Esophagus (tissue), 2 donors: ENCODE measurements at regions not wholly inside any gene's neighbourhood (a gene's known extent, or its start where the extent isn't known, plus 50 kb on each side); places are given as distances from the start of the nearest gene placed in this dataset.
A peak's percentile ranks its signal among the peaks of the same experiment; 100 is the strongest.

Experiments
- H3K27ac ChIP-seq, 2 donors: one replicate each; pipeline ENCODE4 v1.5.1; 2013; ENCODE audit warnings: low read depth in 2 of 2, mild to moderate bottlenecking in 2 of 2, inconsistent platforms in 1 of 2, low read length in 1 of 2, moderate library complexity in 1 of 2
- H3K27me3 ChIP-seq, 2 donors: one replicate each; pipeline ENCODE4 v1.6.1; 2013; ENCODE audit warnings: low read length in 2 of 2, control low read depth in 1 of 2, mild to moderate bottlenecking in 1 of 2; ENCODE audit not compliant: insufficient read depth in 2 of 2, control insufficient read depth in 1 of 2
- H3K36me3 ChIP-seq, 2 donors: one replicate each; pipeline ENCODE4 v1.6.1; 2013; ENCODE audit warnings: low read length in 1 of 2; ENCODE audit not compliant: control insufficient read depth in 2 of 2, insufficient read depth in 2 of 2
- H3K4me1 ChIP-seq, 2 donors: one replicate each; pipeline ENCODE4 v1.6.1; 2013; ENCODE audit warnings: low read length in 1 of 2; ENCODE audit not compliant: control insufficient read depth in 2 of 2, insufficient read depth in 2 of 2
- H3K4me3 ChIP-seq, 2 donors: one replicate each; pipeline ENCODE4 v1.5.1; 2013; ENCODE audit warnings: low read length in 2 of 2, mild to moderate bottlenecking in 2 of 2, low read depth in 1 of 2, moderate library complexity in 1 of 2
- H3K9me3 ChIP-seq, 2 donors: one replicate each; pipeline ENCODE4 v1.6.1; 2013; ENCODE audit warnings: mild to moderate bottlenecking in 2 of 2, low read depth in 1 of 2, low read length in 1 of 2, moderate library complexity in 1 of 2; ENCODE audit not compliant: control insufficient read depth in 2 of 2, insufficient read depth in 1 of 2
- WGBS, 2 donors: extraction: QIAGEN DNeasy Blood & Tissue Kit; methylation state at CpG; one replicate each; pipeline ENCODE4 v1.1.7; 2013; 5-methylcytosine and 5-hydroxymethylcytosine counted together
- donor health status: healthy with polysubstance abuse.
- donor health status: Bipolar disorder and iron deficiency.

DNA sequence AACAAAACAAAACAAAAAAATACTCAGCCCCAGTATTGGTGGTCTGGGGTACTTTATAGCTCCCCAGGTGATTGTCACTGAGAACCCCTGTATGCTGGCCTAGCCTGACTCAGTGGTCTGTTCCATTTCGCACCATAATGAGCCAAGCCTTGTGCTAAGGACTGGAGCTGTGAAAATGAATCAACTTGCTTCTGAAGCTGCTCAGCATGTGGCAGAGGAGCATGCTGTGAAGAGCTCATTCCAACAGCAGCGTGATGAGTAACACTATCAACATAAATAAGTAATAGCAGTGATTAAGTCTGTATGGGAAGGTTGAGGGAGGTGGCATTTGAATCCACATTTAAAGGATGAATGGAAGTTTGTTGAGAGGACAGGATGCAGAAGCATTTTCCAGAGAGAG lies 67.2 kb upstream of the ATL2 start:
- Histone ChIP-seq H3K9me3 (no peaks in the 10 kb centered on the region), H3K4me1 (peaks cover 1 to 6% of the 10 kb centered on the region in 2 donors), H3K27ac (peak overlapping the region; percentile 18 to 76), H3K4me3 (no peak overlapping the region), H3K36me3 (no peaks in the 10 kb centered on the region), H3K27me3 (no peaks in the 10 kb centered on the region)
- whole genome bisulfite sequencing, 2 donors: 51 to 65% methylated on average over 2 of the region's 2 CpGs

- Histone ChIP-seq H3K36me3 (no peaks in the 10 kb centered on the region), H3K4me3 (no peak overlapping the region), H3K4me1 (peaks cover 5 to 6% of the 10 kb centered on the region in 2 donors), H3K27ac (peak overlapping the region; percentile 40 to 87), H3K9me3 (no peaks in the 10 kb centered on the region), H3K27me3 (no peaks in the 10 kb centered on the region)
- 24 to 28% methylated on average over 8 of the region's 8 CpGs for WGBS, 2 donors
Observed at GRCh38 chr2:38442643-38443541, 65.8 kb upstream of the ATL2 start.

- 73 to 78% methylated on average over 7 of the region's 7 CpGs for WGBS, 2 donors
- peaks cover 5 to 6% of the 10 kb centered on the region in 2 donors for H3K4me1 ChIP-seq
Observed at GRCh38 chr2:38441346-38441745, 64.3 kb upstream of the ATL2 start.

GRCh38 chr2:38440655-38441054 lies 63.6 kb upstream of the ATL2 start:
- Histone ChIP-seq H3K4me3 (no peak overlapping the region), H3K4me1 (peaks cover 5 to 6% of the 10 kb centered on the region in 2 donors), H3K27me3 (no peaks in the 10 kb centered on the region), H3K9me3 (no peaks in the 10 kb centered on the region), H3K27ac (no peak overlapping the region), H3K36me3 (no peaks in the 10 kb centered on the region)
- 58 to 79% methylated on average over 5 of the region's 5 CpGs for WGBS, 2 donors

More at GRCh38 chr2:38441346-38441745, 64.3 kb upstream of the ATL2 start:
- Histone ChIP-seq H3K4me3 (no peak overlapping the region), H3K36me3 (no peaks in the 10 kb centered on the region), H3K27me3 (no peaks in the 10 kb centered on the region), H3K27ac (no peak overlapping the region), H3K9me3 (no peaks in the 10 kb centered on the region)

GRCh38 chr2:38439863-38440262 lies 62.8 kb upstream of the ATL2 start:
- no peaks in the 10 kb centered on the region for H3K36me3 ChIP-seq
- no peaks in the 10 kb centered on the region for H3K27me3 ChIP-seq
- no peak overlapping the region for H3K27ac ChIP-seq
- peaks cover 6 to 7% of the 10 kb centered on the region in 2 donors for H3K4me1 ChIP-seq
- H3K9me3 ChIP-seq: no peaks in the 10 kb centered on the region
- H3K4me3 ChIP-seq: no peak overlapping the region
- WGBS, 2 donors: 69 to 75% methylated on average over 3 of the region's 3 CpGs

DNA sequence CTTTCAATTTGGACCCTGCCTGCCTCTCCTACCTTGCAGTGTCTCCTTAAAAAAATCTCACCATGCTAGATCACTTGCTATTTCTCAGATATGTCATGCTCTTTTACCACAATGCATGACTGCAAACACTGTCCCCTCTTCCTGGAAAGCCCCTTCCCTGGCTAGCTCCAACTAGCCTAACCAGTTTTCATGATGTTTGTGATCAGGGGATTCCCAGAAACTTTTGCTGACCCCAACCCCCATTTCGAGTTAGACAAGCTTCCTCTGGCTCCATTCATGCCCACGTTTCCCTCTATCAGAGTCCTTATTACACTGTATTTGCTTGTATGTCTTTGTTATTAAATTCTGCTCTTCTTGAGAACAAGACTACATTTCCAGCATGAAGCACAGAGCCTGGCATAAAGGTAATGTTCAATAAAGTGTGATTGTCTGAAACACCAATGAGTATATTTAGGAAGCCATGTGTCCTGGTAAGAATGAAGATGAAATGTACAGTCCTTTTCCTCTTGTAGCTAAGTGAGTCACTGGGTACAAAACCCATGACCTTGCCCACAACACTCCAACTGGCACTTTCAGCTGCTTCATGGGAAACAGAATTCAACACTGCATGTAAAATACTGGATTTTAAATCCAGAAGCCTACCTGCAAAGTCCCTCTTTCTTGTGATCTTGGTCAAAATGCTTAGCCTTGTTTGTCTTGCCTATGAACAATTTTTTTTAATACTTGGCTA lies 62.0 kb upstream of the ATL2 start:
- Histone ChIP-seq H3K27me3 (no peaks in the 10 kb centered on the region), H3K27ac (peak overlapping the region; percentile 22 to 33), H3K4me3 (no peak overlapping the region), H3K4me1 (peaks cover 6 to 7% of the 10 kb centered on the region in 2 donors), H3K9me3 (no peaks in the 10 kb centered on the region), H3K36me3 (no peaks in the 10 kb centered on the region)
- WGBS, 2 donors: 33 to 38% methylated on average over 2 of the region's 2 CpGs

GRCh38 chr2:38438133-38438882 lies 61.2 kb upstream of the ATL2 start:
- Histone ChIP-seq H3K4me3 (no peak overlapping the region), H3K4me1 (peaks cover 6 to 7% of the 10 kb centered on the region in 2 donors), H3K36me3 (no peaks in the 10 kb centered on the region), H3K9me3 (no peaks in the 10 kb centered on the region), H3K27me3 (no peaks in the 10 kb centered on the region), H3K27ac (peak overlapping the region; percentile 22 to 24)
- 47% methylated on average over 2 of the region's 2 CpGs for WGBS, 2 donors

DNA sequence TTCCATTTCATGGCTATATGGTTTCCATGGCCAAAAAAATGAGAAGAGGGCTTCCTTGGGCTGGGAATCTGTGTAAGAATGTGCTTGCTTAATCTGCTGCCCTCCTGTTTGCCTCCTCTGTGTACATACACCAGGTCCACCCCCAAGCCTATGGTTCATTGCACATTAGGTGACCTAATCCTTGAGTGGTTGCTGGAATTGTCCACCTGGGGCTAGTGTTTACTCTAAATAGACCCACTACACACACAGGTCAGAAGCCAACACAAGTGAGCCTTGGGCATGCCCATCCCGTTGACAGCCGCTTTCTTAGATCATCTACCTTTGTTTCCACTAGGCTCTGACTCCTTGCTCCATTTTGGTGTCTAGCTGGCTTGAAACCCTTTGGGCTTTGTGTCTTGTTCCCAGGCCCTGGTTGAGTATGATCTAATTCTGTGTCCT lies 59.2 kb upstream of the ATL2 start:
- Histone ChIP-seq H3K36me3 (no peaks in the 10 kb centered on the region), H3K4me1 (peaks cover 0 to 7% of the 10 kb centered on the region in 2 donors), H3K27me3 (no peaks in the 10 kb centered on the region), H3K9me3 (no peaks in the 10 kb centered on the region), H3K4me3 (no peak overlapping the region), H3K27ac (no peak overlapping the region)
- 82 to 88% methylated on average over 2 of the region's 2 CpGs for WGBS, 2 donors

DNA sequence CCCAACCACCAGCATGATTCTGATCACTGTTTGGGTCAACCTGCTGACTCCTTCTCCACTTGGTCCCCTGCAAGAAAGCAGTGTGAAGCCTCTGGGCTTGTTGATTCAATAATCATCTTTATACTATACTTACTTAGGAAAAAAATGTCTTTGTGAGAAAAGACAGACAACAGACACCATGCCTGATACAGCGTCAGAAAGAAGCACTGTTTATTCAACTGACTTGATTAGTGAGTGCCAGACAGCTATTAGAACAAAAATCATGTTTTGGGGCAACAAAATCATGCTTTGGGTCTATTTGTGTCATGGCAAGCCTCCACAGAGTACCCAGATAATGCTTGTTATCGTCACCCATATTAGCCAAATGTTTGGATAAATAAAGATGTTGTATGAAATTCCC lies 58.7 kb upstream of the ATL2 start:
- Histone ChIP-seq H3K27me3 (no peaks in the 10 kb centered on the region), H3K36me3 (no peaks in the 10 kb centered on the region), H3K4me1 (peaks cover 0 to 7% of the 10 kb centered on the region in 2 donors), H3K9me3 (no peaks in the 10 kb centered on the region), H3K4me3 (no peak overlapping the region), H3K27ac (no peak overlapping the region)
- 79 to 82% methylated on average over 2 of the region's 2 CpGs for WGBS, 2 donors
